ENCODE measurements at regions not wholly inside any gene's neighbourhood (a gene's known extent, or its start where the extent isn't known, plus 50 kb on each side); places are given as distances from the start of the nearest gene placed in this dataset.

DNA sequence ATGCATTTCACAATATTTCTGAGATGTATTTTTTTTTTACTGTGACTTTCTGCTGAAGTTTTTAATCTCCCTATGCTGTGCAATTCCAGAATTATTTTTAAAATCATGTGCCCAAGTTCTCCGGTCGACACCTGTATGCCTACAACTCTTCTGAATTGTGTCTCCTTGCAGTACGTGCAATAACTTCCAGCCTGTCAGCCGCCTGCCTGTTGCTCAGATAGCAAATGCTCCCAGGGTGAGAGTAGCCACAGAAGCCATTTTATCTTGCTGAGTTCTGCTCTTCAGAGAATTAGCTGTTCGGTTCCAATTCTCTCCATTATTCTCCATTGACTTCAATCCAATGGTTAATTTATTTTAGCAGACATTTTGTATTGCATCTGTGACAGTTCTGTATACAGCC, 188.3 kb downstream of the CDC14C start:
- H3K27ac ChIP-seq = no peak overlapping the region
- no peaks in the 10 kb centered on the region for H3K36me3 ChIP-seq (ENCODE audit: insufficient read depth in 1 of 2, low read depth in 1 of 2)
- WGBS, 3 donors = 62 to 71% (median 69%) methylated on average over 5 of the region's 5 CpGs
- no peaks in the 10 kb centered on the region for H3K27me3 ChIP-seq (ENCODE audit: insufficient read depth in 3 of 3, low read length in 2 of 3)
- intact Hi-C loops (cut with DNase I) = no loop called here
- ATAC-seq (no peak), DNase-seq (no peak)
- no peak overlapping the region for H3K4me3 ChIP-seq
- H3K4me1 ChIP-seq = no peaks in the 10 kb centered on the region
- H3K9me3 ChIP-seq = no peaks in the 10 kb centered on the region
- TF ChIP-seq, protein P1, sequence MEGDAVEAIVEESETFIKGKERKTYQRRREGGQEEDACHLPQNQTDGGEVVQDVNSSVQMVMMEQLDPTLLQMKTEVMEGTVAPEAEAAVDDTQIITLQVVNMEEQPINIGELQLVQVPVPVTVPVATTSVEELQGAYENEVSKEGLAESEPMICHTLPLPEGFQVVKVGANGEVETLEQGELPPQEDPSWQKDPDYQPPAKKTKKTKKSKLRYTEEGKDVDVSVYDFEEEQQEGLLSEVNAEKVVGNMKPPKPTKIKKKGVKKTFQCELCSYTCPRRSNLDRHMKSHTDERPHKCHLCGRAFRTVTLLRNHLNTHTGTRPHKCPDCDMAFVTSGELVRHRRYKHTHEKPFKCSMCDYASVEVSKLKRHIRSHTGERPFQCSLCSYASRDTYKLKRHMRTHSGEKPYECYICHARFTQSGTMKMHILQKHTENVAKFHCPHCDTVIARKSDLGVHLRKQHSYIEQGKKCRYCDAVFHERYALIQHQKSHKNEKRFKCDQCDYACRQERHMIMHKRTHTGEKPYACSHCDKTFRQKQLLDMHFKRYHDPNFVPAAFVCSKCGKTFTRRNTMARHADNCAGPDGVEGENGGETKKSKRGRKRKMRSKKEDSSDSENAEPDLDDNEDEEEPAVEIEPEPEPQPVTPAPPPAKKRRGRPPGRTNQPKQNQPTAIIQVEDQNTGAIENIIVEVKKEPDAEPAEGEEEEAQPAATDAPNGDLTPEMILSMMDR (IDR thresholded peaks at IDR 0.05) = no peak

DNA sequence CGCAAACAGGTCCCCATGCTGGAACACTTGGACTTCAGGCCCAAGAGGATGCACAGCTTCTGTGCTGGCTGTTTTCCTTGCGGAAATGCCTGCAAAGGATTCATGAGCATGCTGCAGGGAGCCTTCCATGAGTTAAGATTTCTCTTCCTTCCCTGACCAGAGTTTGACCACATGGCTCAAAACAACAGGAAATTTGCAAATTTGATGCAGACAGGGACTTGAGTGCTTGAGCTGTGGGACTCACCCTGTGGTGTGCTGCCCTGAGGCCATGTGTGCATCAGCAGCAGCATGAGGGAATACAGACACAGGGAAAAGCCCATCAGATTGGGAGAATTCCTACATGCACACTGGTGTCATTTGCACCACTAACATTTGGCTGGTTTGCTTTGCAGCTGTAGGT, 195.4 kb downstream of the CDC14C start:
- no peak overlapping the region for H3K27ac ChIP-seq
- no peak for ATAC-seq
- WGBS, 3 donors = 85 to 94% (median 87%) methylated on average over 2 of the region's 2 CpGs
- H3K4me3 ChIP-seq = no peak overlapping the region
- TF ChIP-seq, protein P1 (IDR thresholded peaks at IDR 0.05) = no peak
- no peaks in the 10 kb centered on the region for H3K4me1 ChIP-seq
- no peaks in the 10 kb centered on the region for H3K9me3 ChIP-seq
- no peaks in the 10 kb centered on the region for H3K36me3 ChIP-seq (ENCODE audit: insufficient read depth in 1 of 2, low read depth in 1 of 2)
- DNase-seq = no peak
- H3K27me3 ChIP-seq (ENCODE audit: insufficient read depth in 3 of 3, low read length in 2 of 3) = no peaks in the 10 kb centered on the region
- intact Hi-C loops (cut with DNase I) = no loop called here

DNA sequence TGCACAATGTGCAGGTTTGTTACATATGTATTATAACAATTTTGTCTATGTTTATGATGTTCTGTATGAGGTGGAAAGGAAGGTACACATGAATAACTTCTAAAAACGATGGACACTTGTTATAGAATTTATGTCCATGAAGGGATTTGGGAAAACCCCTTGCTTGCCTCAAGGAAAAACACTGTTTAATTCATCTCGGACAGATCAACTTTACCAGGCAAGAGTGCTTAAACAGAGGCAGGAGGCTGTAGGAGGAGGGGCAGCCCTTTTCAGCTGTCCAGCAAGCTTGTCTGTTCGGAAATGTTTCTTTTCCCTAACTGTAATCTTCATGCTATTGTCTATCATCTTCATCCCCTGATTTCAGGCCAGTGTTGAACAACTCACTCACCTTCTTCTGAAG, 200.9 kb downstream of the CDC14C start:
- TF ChIP-seq, protein P1 (IDR thresholded peaks at IDR 0.05) = no peak
- intact Hi-C loops (cut with DNase I) = no loop called here
- 47 to 57% (median 53%) methylated on average over 3 of the region's 3 CpGs for WGBS, 3 donors

DNA sequence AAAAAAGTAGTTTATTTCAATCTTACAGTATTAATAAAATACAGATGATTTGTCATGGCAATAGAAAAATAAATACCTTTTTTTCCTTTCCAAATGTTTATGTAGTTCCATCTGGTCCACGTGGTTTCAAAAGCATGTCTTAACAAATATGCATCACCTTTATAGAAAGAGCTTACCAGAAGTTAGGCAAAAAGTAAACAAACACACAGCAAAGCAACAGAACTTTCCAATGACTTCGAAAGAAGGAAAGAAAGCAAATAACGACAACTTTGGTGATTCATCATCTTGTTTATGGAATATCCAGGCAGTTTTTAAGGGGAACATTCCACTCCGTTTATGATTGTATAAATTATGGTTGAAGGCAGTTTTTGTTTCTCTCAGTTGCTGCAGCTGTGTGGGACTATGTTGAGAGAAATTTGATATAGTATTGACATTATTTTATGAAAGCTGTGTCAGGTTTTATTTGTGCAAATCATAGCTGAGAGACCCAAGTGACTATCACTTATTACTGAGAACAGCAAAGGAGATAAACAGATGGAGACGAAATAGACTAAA, 203.1 kb downstream of the CDC14C start:
- Histone ChIP-seq H3K9me3 (no peaks in the 10 kb centered on the region), H3K4me1 (no peaks in the 10 kb centered on the region), H3K27me3 (ENCODE audit: insufficient read depth in 3 of 3, low read length in 2 of 3) (no peaks in the 10 kb centered on the region), H3K4me3 (no peak overlapping the region), H3K36me3 (ENCODE audit: insufficient read depth in 1 of 2, low read depth in 1 of 2) (no peaks in the 10 kb centered on the region), H3K27ac (no peak overlapping the region)
- DNase-seq (no peak), ATAC-seq (no peak)
- 31 to 37% (median 33%) methylated on average over 5 of the region's 5 CpGs for WGBS, 3 donors
- intact Hi-C loops (cut with DNase I) = no loop called here
- TF ChIP-seq, protein P1 (IDR thresholded peaks at IDR 0.05) = no peak

More for the DNA sequence above, 200.9 kb downstream of the CDC14C start:
- H3K27ac ChIP-seq = no peak overlapping the region
- no peaks in the 10 kb centered on the region for H3K36me3 ChIP-seq (ENCODE audit: insufficient read depth in 1 of 2, low read depth in 1 of 2)
- no peak overlapping the region for H3K4me3 ChIP-seq
- H3K9me3 ChIP-seq = no peaks in the 10 kb centered on the region
- no peak for DNase-seq
- H3K4me1 ChIP-seq = no peaks in the 10 kb centered on the region
- no peak for ATAC-seq
- no peaks in the 10 kb centered on the region for H3K27me3 ChIP-seq (ENCODE audit: insufficient read depth in 3 of 3, low read length in 2 of 3)

DNA sequence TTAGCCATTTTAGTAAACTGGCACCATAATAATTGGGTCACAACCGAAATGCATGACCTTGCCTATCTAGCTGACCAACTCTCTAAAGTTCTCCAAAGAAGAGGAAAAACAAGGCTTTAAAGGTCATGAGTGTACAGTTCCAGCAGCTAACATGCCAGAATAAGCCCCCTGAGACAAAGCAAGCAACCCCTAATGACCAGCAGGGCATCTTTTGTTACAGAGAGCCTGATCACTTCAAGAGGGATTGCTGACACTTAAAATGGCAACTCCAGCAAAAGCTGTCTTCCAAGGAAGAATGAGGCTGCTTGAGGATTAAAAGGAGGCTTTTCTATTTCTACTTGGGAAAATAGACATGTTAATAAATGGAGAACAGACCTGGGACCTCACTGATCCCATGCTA, 213.6 kb downstream of the CDC14C start:
- no peaks in the 10 kb centered on the region for H3K4me1 ChIP-seq
- no peaks in the 10 kb centered on the region for H3K36me3 ChIP-seq (ENCODE audit: insufficient read depth in 1 of 2, low read depth in 1 of 2)
- H3K27ac ChIP-seq = no peak overlapping the region
- intact Hi-C loops (cut with DNase I) = no loop called here
- DNase-seq = no peak
- TF ChIP-seq, protein P1 (IDR thresholded peaks at IDR 0.05) = no peak
- H3K4me3 ChIP-seq = no peak overlapping the region
- no peak for ATAC-seq
- no peaks in the 10 kb centered on the region for H3K9me3 ChIP-seq
- WGBS, 3 donors = 68 to 79% (median 77%) methylated on average over 1 of the region's 1 CpG
- no peaks in the 10 kb centered on the region for H3K27me3 ChIP-seq (ENCODE audit: insufficient read depth in 3 of 3, low read length in 2 of 3)

All from psoas muscle (tissue), 7 donors.